DOHH2 (cell line): ENCODE measurements at regions not wholly inside any gene's neighbourhood (a gene's known extent, or its start where the extent isn't known, plus 50 kb on each side); places are given as distances from the start of the nearest gene placed in this dataset.

Experiments used
- EZH2phosphoT487 ChIP-seq: fragments of 200-600 bp; sonication (generic); IDR thresholded peaks from 2 replicates; pipeline ENCODE4 v1.6.1; 2017; ENCODE audit warnings: borderline replicate concordance, mild to moderate bottlenecking, antibody characterized with exemption, low read length, moderate library complexity, mixed read lengths
- TF ChIP-seq, protein P1 (sequence below): fragments of 200-600 bp; sonication (generic); IDR thresholded peaks from one replicate; pipeline ENCODE4 v1.5.1; 2014; ENCODE audit warnings: antibody characterized with exemption, mild to moderate bottlenecking, low read depth, low read length; ENCODE audit not compliant: poor library complexity, severe bottlenecking

DNA sequence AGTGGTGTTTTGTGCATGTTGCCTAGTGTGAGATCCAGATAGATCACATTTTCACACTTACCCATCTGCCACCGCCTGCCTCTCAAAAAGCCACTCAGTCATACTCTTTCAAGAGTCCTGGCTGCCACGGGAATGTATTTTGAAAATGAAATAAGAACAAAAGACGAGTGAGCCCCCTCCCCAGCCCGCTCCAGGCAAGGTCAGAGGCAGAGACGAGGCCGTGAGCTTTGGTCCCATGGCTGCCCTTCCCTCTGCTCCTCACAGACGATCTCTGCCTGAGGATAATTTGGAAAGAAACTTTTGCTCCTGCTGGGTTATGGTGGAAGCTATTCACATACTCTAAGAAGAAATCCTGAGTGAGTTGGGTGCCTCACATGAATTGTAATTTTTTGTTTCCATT, 924.3 kb downstream of the BCL11B start:
- TF ChIP-seq, protein P1, sequence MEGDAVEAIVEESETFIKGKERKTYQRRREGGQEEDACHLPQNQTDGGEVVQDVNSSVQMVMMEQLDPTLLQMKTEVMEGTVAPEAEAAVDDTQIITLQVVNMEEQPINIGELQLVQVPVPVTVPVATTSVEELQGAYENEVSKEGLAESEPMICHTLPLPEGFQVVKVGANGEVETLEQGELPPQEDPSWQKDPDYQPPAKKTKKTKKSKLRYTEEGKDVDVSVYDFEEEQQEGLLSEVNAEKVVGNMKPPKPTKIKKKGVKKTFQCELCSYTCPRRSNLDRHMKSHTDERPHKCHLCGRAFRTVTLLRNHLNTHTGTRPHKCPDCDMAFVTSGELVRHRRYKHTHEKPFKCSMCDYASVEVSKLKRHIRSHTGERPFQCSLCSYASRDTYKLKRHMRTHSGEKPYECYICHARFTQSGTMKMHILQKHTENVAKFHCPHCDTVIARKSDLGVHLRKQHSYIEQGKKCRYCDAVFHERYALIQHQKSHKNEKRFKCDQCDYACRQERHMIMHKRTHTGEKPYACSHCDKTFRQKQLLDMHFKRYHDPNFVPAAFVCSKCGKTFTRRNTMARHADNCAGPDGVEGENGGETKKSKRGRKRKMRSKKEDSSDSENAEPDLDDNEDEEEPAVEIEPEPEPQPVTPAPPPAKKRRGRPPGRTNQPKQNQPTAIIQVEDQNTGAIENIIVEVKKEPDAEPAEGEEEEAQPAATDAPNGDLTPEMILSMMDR, result no peak
- TF ChIP-seq EZH2phosphoT487, result no peak
